ENCODE measurements at regions not wholly inside any gene's neighbourhood (a gene's known extent, or its start where the extent isn't known, plus 50 kb on each side); places are given as distances from the start of the nearest gene placed in this dataset.

- TF ChIP-seq, protein P1, sequence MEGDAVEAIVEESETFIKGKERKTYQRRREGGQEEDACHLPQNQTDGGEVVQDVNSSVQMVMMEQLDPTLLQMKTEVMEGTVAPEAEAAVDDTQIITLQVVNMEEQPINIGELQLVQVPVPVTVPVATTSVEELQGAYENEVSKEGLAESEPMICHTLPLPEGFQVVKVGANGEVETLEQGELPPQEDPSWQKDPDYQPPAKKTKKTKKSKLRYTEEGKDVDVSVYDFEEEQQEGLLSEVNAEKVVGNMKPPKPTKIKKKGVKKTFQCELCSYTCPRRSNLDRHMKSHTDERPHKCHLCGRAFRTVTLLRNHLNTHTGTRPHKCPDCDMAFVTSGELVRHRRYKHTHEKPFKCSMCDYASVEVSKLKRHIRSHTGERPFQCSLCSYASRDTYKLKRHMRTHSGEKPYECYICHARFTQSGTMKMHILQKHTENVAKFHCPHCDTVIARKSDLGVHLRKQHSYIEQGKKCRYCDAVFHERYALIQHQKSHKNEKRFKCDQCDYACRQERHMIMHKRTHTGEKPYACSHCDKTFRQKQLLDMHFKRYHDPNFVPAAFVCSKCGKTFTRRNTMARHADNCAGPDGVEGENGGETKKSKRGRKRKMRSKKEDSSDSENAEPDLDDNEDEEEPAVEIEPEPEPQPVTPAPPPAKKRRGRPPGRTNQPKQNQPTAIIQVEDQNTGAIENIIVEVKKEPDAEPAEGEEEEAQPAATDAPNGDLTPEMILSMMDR (IDR thresholded peaks at IDR 0.05) = no peak
- no peak for TF ChIP-seq POLR2A (IDR thresholded peaks at IDR 0.05)
Measured at GRCh38 chr7:45514944-45515343, 59.2 kb upstream of the ADCY1 start.

Data from esophagus squamous epithelium (tissue), 4 donors.